HepG2 (cell line): ENCODE measurements at regions not wholly inside any gene's neighbourhood (a gene's known extent, or its start where the extent isn't known, plus 50 kb on each side); places are given as distances from the start of the nearest gene placed in this dataset.

ENCODE experiments used
- ATAC-seq: fragments of 200-7000 bp; cut with Tn5 transposase; 3 replicates; pipeline ENCODE4 v1.9.1; 2020; ENCODE audit warnings: mild to moderate bottlenecking, moderate library complexity
- BruUV-seq: library from RNA; stranded (reverse); fragments of 400-500 nt; replicated peaks from 2 replicates; lab custom pipeline; 2021; lab: Mats Ljungman, UMichigan
- CTCF ChIA-PET: fragments of 300-600 bp; formaldehyde crosslinking; extraction: SDS; loops from one replicate; lab custom pipeline; 2021; ENCODE audit warnings: low total read pairs, inconsistent platforms, low intra/inter-chr PET ratio; lab: Yijun Ruan, JAX
- POLR2A ChIA-PET: fragments of 350-600 bp; sonication (Branson Sonifier 250); formaldehyde crosslinking; loops from one replicate; lab custom pipeline; 2020; ENCODE audit warnings: antibody characterized with exemption, inconsistent platforms; lab: Yijun Ruan, JAX
- DNase-seq: peaks from one replicate; pipeline ENCODE4 v3.0.0-alpha.2; 2015; ENCODE audit warnings: low spot score
- FAIRE-seq: peaks from 3 replicates; lab custom pipeline; 2011; peaks lifted over from hg19 to GRCh38; lab: Jason Lieb, UNC
- H2AFZ ChIP-seq: one replicate; pipeline ENCODE4 v1.6.1; 2011; ENCODE audit warnings: low read length, inconsistent platforms
- H3K27ac ChIP-seq: fragments of 300-600 bp; 3 replicates; pipeline ENCODE4 v1.8.0; 2011; ENCODE audit warnings: mixed run types, mild to moderate bottlenecking, mixed read lengths, low read length, inconsistent platforms; ENCODE audit not compliant: insufficient read depth; ENCODE audit errors: extremely low read length
- H3K27me3 ChIP-seq, 2 experiments: fragments of 200-600 bp in 1 of 2; 2 replicates in 1 of 2; 3 replicates in 1 of 2; pipeline versions ENCODE4 v1.6.0 to v1.8.0; 2011; ENCODE audit warnings: low read length in 2 of 2, mild to moderate bottlenecking in 2 of 2, moderate library complexity in 2 of 2, inconsistent platforms in 1 of 2; ENCODE audit not compliant: insufficient read depth in 2 of 2, control insufficient read depth in 1 of 2
- H3K36me3 ChIP-seq, 2 experiments: fragments of 200-600 bp in 1 of 2; replicated peaks in 1 of 2; 2 replicates in 1 of 2; 3 replicates in 1 of 2; pipeline versions ENCODE4 v1.5.1 to v1.8.0; 2011; ENCODE audit warnings: low read length in 2 of 2, inconsistent platforms in 1 of 2; ENCODE audit not compliant: insufficient read depth in 2 of 2, control insufficient read depth in 1 of 2
- H3K4me1 ChIP-seq: 2 replicates; pipeline ENCODE4 v1.5.1; 2012; ENCODE audit warnings: low read length, inconsistent platforms; ENCODE audit not compliant: insufficient read depth
- H3K4me2 ChIP-seq: 2 replicates; pipeline ENCODE4 v1.6.0; 2011; ENCODE audit warnings: low read depth, low read length, inconsistent platforms
- H3K4me3 ChIP-seq, 3 experiments: fragments of 200-600 bp in 1 of 3; sonication (generic), shearing (Covaris generic) in 1 of 3; replicated peaks in 1 of 3; 2 replicates each; pipeline ENCODE4 v1.5.1; 2011 to 2016; ENCODE audit warnings: low read length in 3 of 3, inconsistent platforms in 2 of 3, low read depth in 2 of 3, mild to moderate bottlenecking in 2 of 3, control low read depth in 1 of 3, mixed read lengths in 1 of 3; ENCODE audit not compliant: insufficient read depth in 1 of 3
- H3K79me2 ChIP-seq: one replicate; pipeline ENCODE4 v1.6.1; 2011; ENCODE audit warnings: low read length, inconsistent platforms; ENCODE audit not compliant: insufficient read depth
- H3K9ac ChIP-seq: 2 replicates; pipeline ENCODE4 v1.6.0; 2011; ENCODE audit warnings: mild to moderate bottlenecking, low read depth, low read length, inconsistent platforms; ENCODE audit not compliant: insufficient read depth
- H3K9me3 ChIP-seq: 2 replicates; pipeline ENCODE4 v1.5.1; 2012; ENCODE audit warnings: mild to moderate bottlenecking, low read length
- H4K20me1 ChIP-seq: 2 replicates; pipeline ENCODE4 v1.6.0; 2011; ENCODE audit warnings: inconsistent platforms, mild to moderate bottlenecking, low read length, moderate library complexity; ENCODE audit not compliant: insufficient read depth
- CENPT ChIP-seq: sonication (generic); formaldehyde crosslinking; IDR thresholded peaks from 2 replicates; pipeline ENCODE4 v1.8.0; 2022; ENCODE audit warnings: low read depth, mild to moderate bottlenecking, moderate library complexity, missing genetic modification reagents
- KLF11 ChIP-seq: IDR thresholded peaks from 2 replicates; pipeline ENCODE4 v1.6.1; 2016; ENCODE audit warnings: missing compliant biosample characterization
- MNT ChIP-seq: fragments of 450-650 bp; IDR thresholded peaks from 2 replicates; pipeline ENCODE4 v1.6.1; 2016
- PTBP1 ChIP-seq: fragments of 200-400 bp; formaldehyde crosslinking; IDR thresholded peaks from 2 replicates; pipeline ENCODE4 v1.6.1; 2018; ENCODE audit warnings: low read length, low read depth; ENCODE audit not compliant: poor library complexity, severe bottlenecking
- SSRP1 ChIP-seq: IDR thresholded peaks from 2 replicates; pipeline ENCODE4 v1.6.1; 2016; ENCODE audit warnings: control low read depth
- TAF1 ChIP-seq: sonication (generic); formaldehyde crosslinking; IDR thresholded peaks from 2 replicates; pipeline ENCODE4 v1.4.0; 2020; ENCODE audit warnings: missing genetic modification reagents
- TBX3 ChIP-seq: fragments of 450-650 bp; IDR thresholded peaks from 2 replicates; pipeline ENCODE4 v1.6.1; 2017; ENCODE audit warnings: antibody characterized with exemption, mild to moderate bottlenecking, inconsistent platforms, borderline replicate concordance
- TERF1 ChIP-seq: sonication (generic); formaldehyde crosslinking; IDR thresholded peaks from 2 replicates; pipeline ENCODE4 v1.8.0; 2022; ENCODE audit warnings: mild to moderate bottlenecking, missing genetic modification reagents, moderate library complexity
- TFDP2 ChIP-seq: sonication (generic); formaldehyde crosslinking; IDR thresholded peaks from 2 replicates; pipeline ENCODE4 v1.4.0; 2020; ENCODE audit warnings: missing genetic modification reagents
- TSC22D2 ChIP-seq: sonication (generic); formaldehyde crosslinking; IDR thresholded peaks from 2 replicates; pipeline ENCODE4 v1.5.1; 2020; ENCODE audit warnings: missing genetic modification reagents, mild to moderate bottlenecking, borderline replicate concordance
- ZBTB26 ChIP-seq: IDR thresholded peaks from 2 replicates; pipeline ENCODE4 v1.6.1; 2016; ENCODE audit warnings: missing compliant biosample characterization, missing genetic modification reagents, borderline replicate concordance
- WGBS: methylation state at CpG from one replicate; pipeline ENCODE4 v1.1.6; 2017; ENCODE audit warnings: low lambda C conversion rate; 5-methylcytosine and 5-hydroxymethylcytosine counted together
- in situ Hi-C: cut with HindIII; loops from 2 replicates; pipeline ENCODE4 v1.10.0; 2017; ENCODE audit warnings: low pct_unique_long_range_greater_than_20kb; ENCODE audit not compliant: extremely low pct_ligation_motif_present
- intact Hi-C: fragments of 100-400 bp; cut with micrococcal nuclease; formaldehyde crosslinking; loops from one replicate; pipeline ENCODE4 v1.10.0; 2022; ENCODE audit not compliant: unreplicated experiment

- TF ChIP-seq TAF1 (CRISPR knock-in tag), result no peak
- TF ChIP-seq TFDP2, result no peak
- TF ChIP-seq ZBTB26 (CRISPR knock-in tag), result no peak
- no peak for TF ChIP-seq KLF11 (CRISPR knock-in tag)
Measured at GRCh38 chr3:145906755-145907154, 254.2 kb downstream of the PLOD2 start (continued).

- no peaks in the 10 kb centered on the region for H3K79me2 ChIP-seq
- no peak for TF ChIP-seq MNT
- no peak for TF ChIP-seq TBX3
- no peak for TF ChIP-seq TSC22D2 (CRISPR knock-in tag)
- no peak for TF ChIP-seq PTBP1
- no peak for TF ChIP-seq SSRP1
- no peak for TF ChIP-seq CENPT (CRISPR knock-in tag)
- no peak for TF ChIP-seq TERF1
- intact Hi-C loops (no loop called here), in situ Hi-C loops (no loop called here)
- ATAC-seq, result no peak
- H2AFZ ChIP-seq, result no peak overlapping the region
- H3K4me2 ChIP-seq, result no peak overlapping the region
- no peaks in the 10 kb centered on the region for H4K20me1 ChIP-seq
- no peaks in the 10 kb centered on the region for H3K9me3 ChIP-seq
- H3K4me3 ChIP-seq, result no peak overlapping the region
- 4% methylated on average over 2 of the region's 2 CpGs for WGBS
- no peak for DNase-seq
- H3K27ac ChIP-seq, result no peak overlapping the region
- no peak overlapping the region for H3K9ac ChIP-seq
- H3K36me3 ChIP-seq, result no peaks in the 10 kb centered on the region
- ChIA-PET POLR2A (no interaction called here), CTCF (no interaction called here)
- H3K4me1 ChIP-seq, result no peaks in the 10 kb centered on the region
- no peaks in the 10 kb centered on the region for H3K27me3 ChIP-seq
- no peak for FAIRE-seq
- BruUV-seq, result no TSS peak
Measured at GRCh38 chr3:145911016-145911415, 250.0 kb downstream of the PLOD2 start.
